ENCODE measurements at regions not wholly inside any gene's neighbourhood (a gene's known extent, or its start where the extent isn't known, plus 50 kb on each side); places are given as distances from the start of the nearest gene placed in this dataset.

GRCh38 chr14:53295985-53296582, 143.0 kb upstream of the DDHD1 start:
- Histone ChIP-seq H3K27me3 (replicated peaks) (no peaks in the 10 kb centered on the region), H3K27ac (no peak overlapping the region), H3K4me3 (ENCODE audit: low read depth, low read length) (no peak overlapping the region), H3K36me3 (replicated peaks) (no peaks in the 10 kb centered on the region)
- DNase-seq, result peak; percentile 22
- in situ Hi-C loops (cut with HindIII; ENCODE audit: low pct_ligation_motif_present, low sequenced_read_pairs), result no loop called here
- peak; percentile 65 for TF ChIP-seq CTCF (IDR thresholded peaks at IDR 0.05; ENCODE audit: low read depth, low read length, missing control alignments)

- in situ Hi-C loops (cut with HindIII; ENCODE audit: low pct_ligation_motif_present, low sequenced_read_pairs), result no loop called here
- no peak for DNase-seq
- no peak overlapping the region for H3K27ac ChIP-seq
- H3K27me3 ChIP-seq (replicated peaks), result no peaks in the 10 kb centered on the region
- no peaks in the 10 kb centered on the region for H3K36me3 ChIP-seq (replicated peaks)
- H3K4me3 ChIP-seq (ENCODE audit: low read depth, low read length), result no peak overlapping the region
- no peak for TF ChIP-seq CTCF (IDR thresholded peaks at IDR 0.05; ENCODE audit: low read depth, low read length, missing control alignments)
Measured at GRCh38 chr14:53295372-53295771, 142.2 kb upstream of the DDHD1 start.

GRCh38 chr14:53286301-53286700, 133.2 kb upstream of the DDHD1 start:
- no peak overlapping the region for H3K27ac ChIP-seq
- no peak for DNase-seq
- no peak overlapping the region for H3K4me3 ChIP-seq (ENCODE audit: low read depth, low read length)
- TF ChIP-seq CTCF (IDR thresholded peaks at IDR 0.05; ENCODE audit: low read depth, low read length, missing control alignments), result no peak
- no peaks in the 10 kb centered on the region for H3K27me3 ChIP-seq (replicated peaks)
- in situ Hi-C loops (cut with HindIII; ENCODE audit: low pct_ligation_motif_present, low sequenced_read_pairs), result no loop called here
- no peaks in the 10 kb centered on the region for H3K36me3 ChIP-seq (replicated peaks)

- Histone ChIP-seq H3K27me3 (replicated peaks) (no peaks in the 10 kb centered on the region), H3K4me3 (ENCODE audit: low read depth, low read length) (no peak overlapping the region), H3K36me3 (replicated peaks) (no peaks in the 10 kb centered on the region), H3K27ac (no peak overlapping the region)
- DNase-seq, result no peak
- in situ Hi-C loops (cut with HindIII; ENCODE audit: low pct_ligation_motif_present, low sequenced_read_pairs), result no loop called here
- TF ChIP-seq CTCF (IDR thresholded peaks at IDR 0.05; ENCODE audit: low read depth, low read length, missing control alignments), result no peak
Measured at GRCh38 chr14:53285821-53286220, 132.7 kb upstream of the DDHD1 start.

- no peak for TF ChIP-seq CTCF (IDR thresholded peaks at IDR 0.05; ENCODE audit: low read depth, low read length, missing control alignments)
- Histone ChIP-seq H3K36me3 (replicated peaks) (no peaks in the 10 kb centered on the region), H3K4me3 (ENCODE audit: low read depth, low read length) (no peak overlapping the region), H3K27ac (no peak overlapping the region), H3K27me3 (replicated peaks) (no peaks in the 10 kb centered on the region)
- no peak for DNase-seq
- in situ Hi-C loops (cut with HindIII; ENCODE audit: low pct_ligation_motif_present, low sequenced_read_pairs), result no loop called here
Measured at GRCh38 chr14:53285064-53285463, 131.9 kb upstream of the DDHD1 start.
